ENCODE measurements at regions not wholly inside any gene's neighbourhood (a gene's known extent, or its start where the extent isn't known, plus 50 kb on each side); places are given as distances from the start of the nearest gene placed in this dataset.

GRCh38 chr15:47652328-47652727 lies 65.0 kb upstream of the SEMA6D start:
- DNase-seq (ENCODE audit: low read depth in 4 of 4, low spot score in 1 of 4) = no peak

- no peak for DNase-seq (ENCODE audit: low read depth in 4 of 4, low spot score in 1 of 4)
These were observed 64.5 kb upstream of the SEMA6D start for GRCh38 chr15:47652844-47653243.

- DNase-seq (ENCODE audit: low read depth in 4 of 4, low spot score in 1 of 4) = no peak
These were observed 55.6 kb upstream of the SEMA6D start for GRCh38 chr15:47661661-47662180.

- DNase-seq (ENCODE audit: low read depth in 4 of 4, low spot score in 1 of 4) = no peak
These were observed 54.2 kb upstream of the SEMA6D start for GRCh38 chr15:47663101-47663500.
